IMR-90 (cell line): ENCODE measurements at regions not wholly inside any gene's neighbourhood (a gene's known extent, or its start where the extent isn't known, plus 50 kb on each side); places are given as distances from the start of the nearest gene placed in this dataset.

Experiments
- ATAC-seq: fragments of 200-7000 bp; cut with Tn5 transposase; 2 replicates; pipeline ENCODE4 v1.9.1; 2020; ENCODE audit warnings: low read depth, mild to moderate bottlenecking, moderate library complexity
- BruUV-seq: library from RNA; stranded (reverse); fragments of 400-500 nt; replicated peaks from 2 replicates; lab custom pipeline; 2021; lab: Mats Ljungman, UMichigan
- CTCF ChIA-PET: fragments of 300-600 bp; formaldehyde crosslinking; extraction: SDS; loops from one replicate; lab custom pipeline; 2021; ENCODE audit warnings: antibody characterized with exemption; lab: Yijun Ruan, JAX
- POLR2A ChIA-PET: fragments of 300-600 bp; sonication (Branson Sonifier 250); formaldehyde crosslinking; loops from one replicate; lab custom pipeline; 2022; ENCODE audit warnings: antibody characterized with exemption; ENCODE audit not compliant: unreplicated experiment; lab: Charles Lee
- DNase-seq: peaks from one replicate; pipeline ENCODE4 v3.0.0; 2013
- H2AFZ ChIP-seq: replicated peaks from 2 replicates; pipeline ENCODE3; 2013; ENCODE audit warnings: low read length, mild to moderate bottlenecking; ENCODE audit not compliant: poor library complexity
- H2AK5ac ChIP-seq: 2 replicates; pipeline ENCODE4 v1.6.1; 2013; ENCODE audit warnings: low read depth, low read length, inconsistent platforms
- H2AK9ac ChIP-seq: replicated peaks from 2 replicates; pipeline ENCODE3; 2013; ENCODE audit warnings: mild to moderate bottlenecking, low read depth, low read length, moderate library complexity; ENCODE audit not compliant: poor library complexity
- H2BK120ac ChIP-seq: 2 replicates; pipeline ENCODE4 v1.6.1; 2013; ENCODE audit warnings: low read depth, low read length, inconsistent platforms
- H2BK15ac ChIP-seq: 3 replicates; pipeline ENCODE4 v1.6.1; 2013; ENCODE audit warnings: low read depth, low read length, inconsistent platforms
- H2BK20ac ChIP-seq: 2 replicates; pipeline ENCODE4 v1.6.1; 2013; ENCODE audit warnings: low read depth, mild to moderate bottlenecking, inconsistent platforms, low read length, moderate library complexity
- H2BK5ac ChIP-seq: 2 replicates; pipeline ENCODE4 v1.6.1; 2013; ENCODE audit warnings: mild to moderate bottlenecking, low read depth, low read length, inconsistent platforms; ENCODE audit not compliant: poor library complexity, severe bottlenecking
- H3K14ac ChIP-seq: replicated peaks from 2 replicates; pipeline ENCODE4 v1.6.1; 2013; ENCODE audit warnings: low read depth, low read length, inconsistent platforms
- H3K18ac ChIP-seq: 2 replicates; pipeline ENCODE4 v1.6.1; 2013; ENCODE audit warnings: low read depth, low read length, control low read depth
- H3K23ac ChIP-seq: 2 replicates; pipeline ENCODE4 v1.6.1; 2013; ENCODE audit warnings: low read depth, low read length, inconsistent platforms
- H3K27ac ChIP-seq: 2 replicates; pipeline ENCODE4 v1.5.1; 2013; ENCODE audit warnings: mild to moderate bottlenecking, control low read depth, low read length; ENCODE audit not compliant: insufficient read depth
- H3K27me3 ChIP-seq: 2 replicates; pipeline ENCODE4 v1.6.1; 2013; ENCODE audit warnings: low read length; ENCODE audit not compliant: control insufficient read depth, insufficient read depth
- H3K36me3 ChIP-seq: 2 replicates; pipeline ENCODE4 v1.6.1; 2013; ENCODE audit warnings: low read length, mixed read lengths; ENCODE audit not compliant: control insufficient read depth, insufficient read depth
- H3K4ac ChIP-seq: 2 replicates; pipeline ENCODE4 v1.6.1; 2013; ENCODE audit warnings: low read depth, low read length, inconsistent platforms
- H3K4me1 ChIP-seq: 2 replicates; pipeline ENCODE4 v1.6.1; 2013; ENCODE audit warnings: low read length, mixed read lengths; ENCODE audit not compliant: control insufficient read depth, insufficient read depth
- H3K4me2 ChIP-seq: 2 replicates; pipeline ENCODE4 v1.6.1; 2013; ENCODE audit warnings: low read depth, mild to moderate bottlenecking, control low read depth, low read length, moderate library complexity
- H3K4me3 ChIP-seq: 2 replicates; pipeline ENCODE4 v1.5.1; 2013; ENCODE audit warnings: low read depth, mild to moderate bottlenecking, control low read depth, low read length, moderate library complexity; ENCODE audit not compliant: insufficient read depth
- H3K56ac ChIP-seq: 2 replicates; pipeline ENCODE4 v1.6.1; 2013; ENCODE audit warnings: low read length, inconsistent platforms; ENCODE audit not compliant: insufficient read depth; ENCODE audit errors: extremely low read depth
- H3K79me1 ChIP-seq, 2 experiments: 2 replicates each; pipeline ENCODE4 v1.6.1; 2013; ENCODE audit warnings: low read length in 2 of 2, inconsistent platforms in 1 of 2, low read depth in 1 of 2
- H3K9ac ChIP-seq: 2 replicates; pipeline ENCODE4 v1.6.1; 2013; ENCODE audit warnings: low read depth, low read length, control low read depth
- H3K9me1 ChIP-seq: 2 replicates; pipeline ENCODE4 v1.6.1; 2013; ENCODE audit warnings: low read length, inconsistent platforms; ENCODE audit not compliant: insufficient read depth
- H3K9me3 ChIP-seq: 2 replicates; pipeline ENCODE4 v1.6.1; 2013; ENCODE audit warnings: low read length; ENCODE audit not compliant: control insufficient read depth, insufficient read depth
- H4K20me1 ChIP-seq: 2 replicates; pipeline ENCODE4 v1.6.1; 2013; ENCODE audit warnings: low read length, inconsistent platforms; ENCODE audit not compliant: insufficient read depth
- H4K5ac ChIP-seq: 2 replicates; pipeline ENCODE4 v1.6.1; 2013; ENCODE audit warnings: mild to moderate bottlenecking, low read depth, low read length, control low read depth
- H4K8ac ChIP-seq, 2 experiments: 2 replicates each; pipeline ENCODE4 v1.6.1; 2013; ENCODE audit warnings: low read depth in 2 of 2, low read length in 2 of 2, control low read depth in 1 of 2, inconsistent platforms in 1 of 2
- H4K91ac ChIP-seq: 2 replicates; pipeline ENCODE4 v1.6.1; 2013; ENCODE audit warnings: low read depth, low read length, inconsistent platforms; ENCODE audit not compliant: insufficient read depth
- BHLHE40 ChIP-seq: fragments of 150-350 bp; IDR thresholded peaks from 2 replicates; pipeline ENCODE4 v1.6.1; 2016; ENCODE audit warnings: mild to moderate bottlenecking, low read depth, low read length
- CEBPB ChIP-seq: IDR thresholded peaks from 2 replicates; pipeline ENCODE4 v1.6.1; 2012; ENCODE audit warnings: low read depth, low read length, improper control_type of control experiment
- CHD1 ChIP-seq: IDR thresholded peaks from 2 replicates; pipeline ENCODE4 v1.6.1; 2012; ENCODE audit warnings: low read depth, low read length, improper control_type of control experiment
- ELK1 ChIP-seq: fragments of 150-350 bp; IDR thresholded peaks from 2 replicates; pipeline ENCODE4 v1.6.1; 2016; ENCODE audit warnings: low read depth, mild to moderate bottlenecking, low read length, moderate library complexity, borderline replicate concordance
- FOS ChIP-seq: fragments of 150-350 bp; IDR thresholded peaks from 2 replicates; pipeline ENCODE4 v1.6.1; 2016; ENCODE audit warnings: low read depth, low read length
- MAFK ChIP-seq: IDR thresholded peaks from 2 replicates; pipeline ENCODE4 v1.6.1; 2012; ENCODE audit warnings: low read depth, low read length, improper control_type of control experiment
- MAZ ChIP-seq: IDR thresholded peaks from 2 replicates; pipeline ENCODE4 v1.6.1; 2012; ENCODE audit warnings: low read depth, mild to moderate bottlenecking, low read length, improper control_type of control experiment, moderate library complexity, borderline replicate concordance
- MXI1 ChIP-seq: IDR thresholded peaks from 2 replicates; pipeline ENCODE4 v1.6.1; 2012; ENCODE audit warnings: low read depth, mild to moderate bottlenecking, low read length, moderate library complexity, borderline replicate concordance
- NFE2L2 ChIP-seq: fragments of 150-350 bp; IDR thresholded peaks from 2 replicates; pipeline ENCODE4 v1.6.1; 2016; ENCODE audit warnings: low read depth, mild to moderate bottlenecking, low read length
- POLR2A ChIP-seq: IDR thresholded peaks from 2 replicates; pipeline ENCODE4 v1.6.1; 2012; ENCODE audit warnings: mild to moderate bottlenecking, low read depth, low read length
- RAD21 ChIP-seq: IDR thresholded peaks from 2 replicates; pipeline ENCODE4 v1.6.1; 2012; ENCODE audit warnings: low read length, improper control_type of control experiment
- RCOR1 ChIP-seq: IDR thresholded peaks from 2 replicates; pipeline ENCODE4 v1.6.1; 2012; ENCODE audit warnings: mild to moderate bottlenecking, low read length, improper control_type of control experiment; ENCODE audit not compliant: insufficient replicate concordance
- RFX5 ChIP-seq: IDR thresholded peaks from 2 replicates; pipeline ENCODE4 v1.8.0; 2012; ENCODE audit warnings: low read depth, mild to moderate bottlenecking, low read length, moderate library complexity
- SMC3 ChIP-seq: fragments of 150-350 bp; IDR thresholded peaks from 2 replicates; pipeline ENCODE4 v1.6.1; 2016; ENCODE audit warnings: low read depth, mild to moderate bottlenecking, antibody characterized with exemption, low read length, moderate library complexity
- USF2 ChIP-seq: fragments of 150-350 bp; IDR thresholded peaks from 2 replicates; pipeline ENCODE4 v1.6.1; 2017; ENCODE audit warnings: mild to moderate bottlenecking, antibody characterized with exemption, low read length, low read depth
- WGBS, 2 experiments: methylation state at CpG; one replicate each; pipeline versions ENCODE4 v1.1.5 to v1.1.7; 2013; ENCODE audit warnings: missing lambda C conversion rate in 2 of 2; ENCODE audit not compliant: insufficient read length in 1 of 2; ENCODE audit errors: extremely low coverage in 2 of 2; 5-methylcytosine and 5-hydroxymethylcytosine counted together
- dilution Hi-C: fragments of 300-500 bp; cut with HindIII; formaldehyde crosslinking; loops from one replicate; pipeline ENCODE4 v1.14.3; 2018; ENCODE audit warnings: low sequenced_read_pairs; ENCODE audit not compliant: unreplicated experiment
- in situ Hi-C: fragments of 300-500 bp; cut with MboI; formaldehyde crosslinking; loops from 3 replicates; pipeline ENCODE4 v1.14.3; 2019; ENCODE audit warnings: low sequenced_read_pairs, inconsistent platforms, mixed read lengths
- intact Hi-C: fragments of 100-400 bp; cut with micrococcal nuclease; formaldehyde crosslinking; loops from 2 replicates; pipeline ENCODE4 v1.10.0; 2022
- TF ChIP-seq, protein P1 (sequence below): conservative IDR thresholded peaks from 2 replicates; pipeline ENCODE4 v1.5.1; 2012; ENCODE audit warnings: mild to moderate bottlenecking, low read depth, low read length, improper control_type of control experiment

DNA sequence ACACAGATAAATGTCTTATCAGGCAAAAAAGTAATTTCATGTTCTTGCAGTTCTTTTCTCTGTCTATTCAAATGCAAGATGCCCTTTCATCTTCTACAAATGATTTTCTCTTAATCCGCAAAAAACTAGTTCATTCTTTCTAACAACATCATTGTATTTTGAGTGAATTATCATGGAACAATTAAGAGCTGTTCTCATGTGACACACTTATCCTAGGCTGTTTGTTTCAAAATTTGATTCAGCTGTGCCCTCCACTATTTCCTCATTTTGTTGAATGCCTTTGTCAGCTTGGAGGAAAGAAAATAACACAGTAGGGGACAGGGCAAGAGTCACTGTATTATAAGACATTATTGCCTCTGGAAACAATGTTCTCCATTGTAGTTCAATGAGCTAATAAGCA, 396.9 kb downstream of the KCTD12 start:
- Histone ChIP-seq H2BK5ac (no peak overlapping the region), H4K91ac (no peak overlapping the region), H3K9me1 (no peaks in the 10 kb centered on the region), H3K4ac (no peak overlapping the region), H4K20me1 (no peaks in the 10 kb centered on the region), H4K5ac (no peak overlapping the region), H3K79me1 (no peaks in the 10 kb centered on the region), H4K8ac (no peak overlapping the region), H3K27me3 (no peaks in the 10 kb centered on the region), H3K4me3 (no peak overlapping the region), H3K36me3 (no peaks in the 10 kb centered on the region), H3K9me3 (no peaks in the 10 kb centered on the region), H2AK9ac (no peak overlapping the region), H3K23ac (no peak overlapping the region), H3K4me2 (no peak overlapping the region), H3K9ac (no peak overlapping the region), H2AFZ (no peak overlapping the region), H3K56ac (no peak overlapping the region), H2BK120ac (no peak overlapping the region), H2BK20ac (no peak overlapping the region), H3K18ac (no peak overlapping the region), H3K27ac (no peak overlapping the region), H3K4me1 (no peaks in the 10 kb centered on the region), H2BK15ac (no peak overlapping the region), H2AK5ac (no peak overlapping the region), H3K14ac (no peak overlapping the region)
- dilution Hi-C loops, result no loop called here
- ChIA-PET CTCF (interaction anchor here (1.2 kb wide), 2 partner anchors 12 to 613 kb away, joined by 4 to 5 read pairs; no protein-coding TSS in a partner anchor), POLR2A (no interaction called here)
- WGBS, 2 experiments, result 100% methylated on average over 1 of the region's 1 CpG; no CpG with 5 or more reads in 1 of the 2 experiments
- no peak for TF ChIP-seq CHD1
- TF ChIP-seq MXI1, result no peak
- TF ChIP-seq, protein P1, sequence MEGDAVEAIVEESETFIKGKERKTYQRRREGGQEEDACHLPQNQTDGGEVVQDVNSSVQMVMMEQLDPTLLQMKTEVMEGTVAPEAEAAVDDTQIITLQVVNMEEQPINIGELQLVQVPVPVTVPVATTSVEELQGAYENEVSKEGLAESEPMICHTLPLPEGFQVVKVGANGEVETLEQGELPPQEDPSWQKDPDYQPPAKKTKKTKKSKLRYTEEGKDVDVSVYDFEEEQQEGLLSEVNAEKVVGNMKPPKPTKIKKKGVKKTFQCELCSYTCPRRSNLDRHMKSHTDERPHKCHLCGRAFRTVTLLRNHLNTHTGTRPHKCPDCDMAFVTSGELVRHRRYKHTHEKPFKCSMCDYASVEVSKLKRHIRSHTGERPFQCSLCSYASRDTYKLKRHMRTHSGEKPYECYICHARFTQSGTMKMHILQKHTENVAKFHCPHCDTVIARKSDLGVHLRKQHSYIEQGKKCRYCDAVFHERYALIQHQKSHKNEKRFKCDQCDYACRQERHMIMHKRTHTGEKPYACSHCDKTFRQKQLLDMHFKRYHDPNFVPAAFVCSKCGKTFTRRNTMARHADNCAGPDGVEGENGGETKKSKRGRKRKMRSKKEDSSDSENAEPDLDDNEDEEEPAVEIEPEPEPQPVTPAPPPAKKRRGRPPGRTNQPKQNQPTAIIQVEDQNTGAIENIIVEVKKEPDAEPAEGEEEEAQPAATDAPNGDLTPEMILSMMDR, result no peak
- no peak for TF ChIP-seq CEBPB
- no peak for TF ChIP-seq ELK1
- TF ChIP-seq MAFK, result no peak
- no peak for TF ChIP-seq POLR2A
- TF ChIP-seq RFX5, result no peak
- no peak for TF ChIP-seq USF2
- TF ChIP-seq SMC3, result no peak
- no peak for TF ChIP-seq RAD21
- no peak for TF ChIP-seq NFE2L2
- TF ChIP-seq BHLHE40, result no peak
- TF ChIP-seq RCOR1, result no peak
- TF ChIP-seq FOS, result no peak
- no peak for TF ChIP-seq MAZ
- DNase-seq (no peak), ATAC-seq (no peak)
- intact Hi-C loops, result no loop called here
- BruUV-seq, result no TSS peak
- in situ Hi-C loops, result loop anchor here (25.0 kb wide), 1 partner anchor 423 kb away; no protein-coding TSS in a partner anchor
